A549 (cell line): ENCODE measurements at regions not wholly inside any gene's neighbourhood (a gene's known extent, or its start where the extent isn't known, plus 50 kb on each side); places are given as distances from the start of the nearest gene placed in this dataset.

Experiments used
- ATAC-seq, 2 experiments: fragments of 200-7000 bp in 1 of 2; fragments of >200 bp in 1 of 2; cut with Nextera tagmentation in 1 of 2; cut with Tn5 transposase in 1 of 2; 3 replicates each; pipeline versions ENCODE4 v1.8.0 to v1.9.1; 2018 to 2020; ENCODE audit warnings: mild to moderate bottlenecking in 1 of 2, moderate library complexity in 1 of 2
- CTCF ChIA-PET: fragments of 300-600 bp; sonication (Branson Sonifier 250); formaldehyde crosslinking; extraction: SDS; loops from one replicate; lab custom pipeline; 2021; ENCODE audit warnings: antibody characterized with exemption, inconsistent platforms; lab: Yijun Ruan, JAX
- POLR2A ChIA-PET: fragments of 350-600 bp; formaldehyde crosslinking; extraction: SDS; loops from one replicate; lab custom pipeline; 2021; ENCODE audit warnings: antibody characterized with exemption, inconsistent platforms; lab: Yijun Ruan, JAX
- DNase-seq, 2 experiments: peaks; one replicate each; pipeline versions ENCODE4 v3.0.0 to v3.0.0-alpha.2; 2011 to 2016; ENCODE audit warnings: low read depth in 1 of 2, low spot score in 1 of 2
- FAIRE-seq: peaks from 2 replicates; lab custom pipeline; 2011; peaks lifted over from hg19 to GRCh38; lab: Jason Lieb, UNC
- H3K27ac ChIP-seq, 2 experiments: fragments of >200 bp; sonication (Bioruptor Twin); formaldehyde crosslinking; 3 replicates each; pipeline ENCODE4 v1.5.1; 2016 to 2017
- H3K4me1 ChIP-seq: fragments of >200 bp; sonication (Bioruptor Twin); formaldehyde crosslinking; 3 replicates; pipeline ENCODE4 v1.6.1; 2016
- H3K4me2 ChIP-seq: fragments of >200 bp; sonication (Bioruptor Twin); formaldehyde crosslinking; 3 replicates; pipeline ENCODE4 v1.6.1; 2016
- H3K4me3 ChIP-seq: fragments of >200 bp; sonication (Bioruptor Twin); formaldehyde crosslinking; 3 replicates; pipeline ENCODE4 v1.5.1; 2016
- H3K9me3 ChIP-seq: fragments of >200 bp; sonication (Bioruptor Twin); formaldehyde crosslinking; 3 replicates; pipeline ENCODE4 v1.6.1; 2016
- CBX2 ChIP-seq: fragments of 200-600 bp; sonication (generic); IDR thresholded peaks from 2 replicates; pipeline ENCODE4 v1.6.1; 2016; ENCODE audit warnings: low read depth, mild to moderate bottlenecking, borderline replicate concordance
- FOSB ChIP-seq: fragments of 250-450 bp; sonication (Bioruptor Pico); IDR thresholded peaks from 2 replicates; pipeline ENCODE4 v1.5.0; 2020; ENCODE audit warnings: mild to moderate bottlenecking, moderate library complexity
- FOSL2 ChIP-seq, 2 experiments: fragments of 450-650 bp in 1 of 2; fragments of >200 bp in 1 of 2; sonication (Bioruptor Twin) in 1 of 2; formaldehyde crosslinking; IDR thresholded peaks; 2 replicates each; pipeline versions ENCODE4 v1.5.0 to v1.6.1; 2016 to 2020; ENCODE audit warnings: mild to moderate bottlenecking in 1 of 2, moderate library complexity in 1 of 2
- HEYL ChIP-seq: fragments of 250-450 bp; sonication (Bioruptor Pico); IDR thresholded peaks from 2 replicates; pipeline ENCODE4 v1.8.0; 2021; ENCODE audit warnings: mild to moderate bottlenecking, moderate library complexity
- KDM5A ChIP-seq: fragments of 200-600 bp; sonication (generic); IDR thresholded peaks from 2 replicates; pipeline ENCODE4 v1.6.1; 2016; ENCODE audit warnings: antibody characterized with exemption, mild to moderate bottlenecking
- NPAS2 ChIP-seq: fragments of 250-450 bp; sonication (Bioruptor Pico); IDR thresholded peaks from 2 replicates; pipeline ENCODE4 v1.8.0; 2022; ENCODE audit warnings: mild to moderate bottlenecking, moderate library complexity, borderline replicate concordance
- PHF8 ChIP-seq: fragments of 200-600 bp; sonication (generic); IDR thresholded peaks from 2 replicates; pipeline ENCODE4 v1.6.1; 2016; ENCODE audit warnings: low read depth, mild to moderate bottlenecking, antibody characterized with exemption, moderate library complexity, borderline replicate concordance
- RAD21 ChIP-seq, 2 experiments: fragments of >200 bp in 1 of 2; sonication (Bioruptor Twin) in 1 of 2; formaldehyde crosslinking in 1 of 2; IDR thresholded peaks in 1 of 2; conservative IDR thresholded peaks in 1 of 2; 2 replicates in 1 of 2; 3 replicates in 1 of 2; pipeline ENCODE4 v1.6.1; 2012 to 2018; ENCODE audit warnings: inconsistent platforms in 1 of 2
- RCOR1 ChIP-seq: fragments of 150-350 bp; IDR thresholded peaks from 2 replicates; pipeline ENCODE4 v1.6.1; 2014; ENCODE audit warnings: antibody characterized with exemption, low read length, low read depth
- TFCP2L1 ChIP-seq: fragments of 250-450 bp; sonication (Bioruptor Pico); IDR thresholded peaks from 2 replicates; pipeline ENCODE4 v1.5.0; 2021; ENCODE audit warnings: mild to moderate bottlenecking
- TP53 ChIP-seq: fragments of 250-450 bp; sonication (Bioruptor Pico); IDR thresholded peaks from 2 replicates; pipeline ENCODE4 v1.5.0; 2021; ENCODE audit warnings: mild to moderate bottlenecking, moderate library complexity
- WGBS: methylation state at CpG from one replicate; pipeline ENCODE4 v1.1.6; 2017; ENCODE audit errors: missing lambda C conversion rate; 5-methylcytosine and 5-hydroxymethylcytosine counted together
- TF ChIP-seq, protein P1 (sequence below): IDR thresholded peaks from 2 replicates; pipeline ENCODE4 v1.6.1; 2012
- TF ChIP-seq, protein P2 (sequence below): fragments of 250-450 bp; sonication (Bioruptor Pico); IDR thresholded peaks from 2 replicates; pipeline ENCODE4 v1.5.0; 2021; ENCODE audit warnings: mild to moderate bottlenecking, moderate library complexity, borderline replicate concordance
- TF ChIP-seq, protein P3 (sequence below): IDR thresholded peaks from 2 replicates; pipeline ENCODE4 v1.6.1; 2012; ENCODE audit warnings: low read depth, borderline replicate concordance
- TF ChIP-seq, protein P4 (sequence below): fragments of >200 bp; sonication (Bioruptor Twin); formaldehyde crosslinking; IDR thresholded peaks from 3 replicates; pipeline ENCODE4 v1.5.1; 2016
- TF ChIP-seq, protein P5 (sequence below): IDR thresholded peaks from 2 replicates; pipeline ENCODE4 v1.6.1; 2012
- TF ChIP-seq, protein P6 (sequence below): fragments of >200 bp; sonication (Bioruptor Twin); formaldehyde crosslinking; IDR thresholded peaks from 2 replicates; pipeline ENCODE4 v1.6.1; 2016
- TF ChIP-seq, protein P7 (sequence below): fragments of 450-650 bp; IDR thresholded peaks from 2 replicates; pipeline ENCODE4 v1.6.1; 2014; ENCODE audit warnings: antibody characterized with exemption

DNA sequence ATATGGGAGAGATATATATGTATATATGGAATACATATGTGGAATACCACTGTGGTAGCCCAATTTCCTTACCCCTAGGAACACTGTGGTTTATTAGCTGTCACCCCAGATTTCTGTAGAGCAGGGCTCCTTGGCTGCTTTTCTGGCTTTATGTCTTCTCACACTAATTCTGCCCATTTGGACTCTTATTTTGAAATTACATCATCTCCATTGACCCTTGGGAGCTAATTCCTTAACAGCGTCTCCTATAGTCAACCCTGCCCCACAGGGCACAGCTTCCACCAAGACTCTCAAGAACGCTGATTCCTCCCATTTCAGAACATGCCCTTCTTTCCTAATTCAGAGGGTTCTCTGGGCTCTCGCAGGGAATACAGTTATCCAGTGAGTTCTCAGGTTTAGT, 55.4 kb upstream of the TARP start:
- FAIRE-seq = no peak
- ATAC-seq = no peak
- no peak for DNase-seq
- 79% methylated on average over 3 of the region's 3 CpGs for WGBS
- POLR2A ChIA-PET = no interaction called here
- Histone ChIP-seq H3K9me3 (0 out of 3 replicates have a peak, but pooled peaks cover 3% of the 10 kb centered on the region), H3K4me1 (no peaks in the 10 kb centered on the region)
- TF ChIP-seq NPAS2 (CRISPR knock-in tag) (no peak), CBX2 (no peak), TP53 (CRISPR knock-in tag) (no peak), FOSL2 (IDR thresholded peaks at IDR 0.05) (no peak), FOSL2 (CRISPR knock-in tag; IDR thresholded peaks at IDR 0.05) (no peak), RCOR1 (no peak), FOSB (CRISPR knock-in tag) (no peak)
- TF ChIP-seq, protein P1, sequence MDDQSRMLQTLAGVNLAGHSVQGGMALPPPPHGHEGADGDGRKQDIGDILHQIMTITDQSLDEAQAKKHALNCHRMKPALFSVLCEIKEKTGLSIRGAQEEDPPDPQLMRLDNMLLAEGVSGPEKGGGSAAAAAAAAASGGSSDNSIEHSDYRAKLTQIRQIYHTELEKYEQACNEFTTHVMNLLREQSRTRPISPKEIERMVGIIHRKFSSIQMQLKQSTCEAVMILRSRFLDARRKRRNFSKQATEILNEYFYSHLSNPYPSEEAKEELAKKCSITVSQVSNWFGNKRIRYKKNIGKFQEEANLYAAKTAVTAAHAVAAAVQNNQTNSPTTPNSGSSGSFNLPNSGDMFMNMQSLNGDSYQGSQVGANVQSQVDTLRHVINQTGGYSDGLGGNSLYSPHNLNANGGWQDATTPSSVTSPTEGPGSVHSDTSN = no peak
- TF ChIP-seq, protein P2, sequence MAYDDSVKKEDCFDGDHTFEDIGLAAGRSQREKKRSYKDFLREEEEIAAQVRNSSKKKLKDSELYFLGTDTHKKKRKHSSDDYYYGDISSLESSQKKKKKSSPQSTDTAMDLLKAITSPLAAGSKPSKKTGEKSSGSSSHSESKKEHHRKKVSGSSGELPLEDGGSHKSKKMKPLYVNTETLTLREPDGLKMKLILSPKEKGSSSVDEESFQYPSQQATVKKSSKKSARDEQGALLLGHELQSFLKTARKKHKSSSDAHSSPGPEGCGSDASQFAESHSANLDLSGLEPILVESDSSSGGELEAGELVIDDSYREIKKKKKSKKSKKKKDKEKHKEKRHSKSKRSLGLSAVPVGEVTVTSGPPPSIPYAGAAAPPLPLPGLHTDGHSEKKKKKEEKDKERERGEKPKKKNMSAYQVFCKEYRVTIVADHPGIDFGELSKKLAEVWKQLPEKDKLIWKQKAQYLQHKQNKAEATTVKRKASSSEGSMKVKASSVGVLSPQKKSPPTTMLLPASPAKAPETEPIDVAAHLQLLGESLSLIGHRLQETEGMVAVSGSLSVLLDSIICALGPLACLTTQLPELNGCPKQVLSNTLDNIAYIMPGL = no peak
- TF ChIP-seq, protein P3, sequence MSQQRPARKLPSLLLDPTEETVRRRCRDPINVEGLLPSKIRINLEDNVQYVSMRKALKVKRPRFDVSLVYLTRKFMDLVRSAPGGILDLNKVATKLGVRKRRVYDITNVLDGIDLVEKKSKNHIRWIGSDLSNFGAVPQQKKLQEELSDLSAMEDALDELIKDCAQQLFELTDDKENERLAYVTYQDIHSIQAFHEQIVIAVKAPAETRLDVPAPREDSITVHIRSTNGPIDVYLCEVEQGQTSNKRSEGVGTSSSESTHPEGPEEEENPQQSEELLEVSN = no peak
- TF ChIP-seq, protein P4, sequence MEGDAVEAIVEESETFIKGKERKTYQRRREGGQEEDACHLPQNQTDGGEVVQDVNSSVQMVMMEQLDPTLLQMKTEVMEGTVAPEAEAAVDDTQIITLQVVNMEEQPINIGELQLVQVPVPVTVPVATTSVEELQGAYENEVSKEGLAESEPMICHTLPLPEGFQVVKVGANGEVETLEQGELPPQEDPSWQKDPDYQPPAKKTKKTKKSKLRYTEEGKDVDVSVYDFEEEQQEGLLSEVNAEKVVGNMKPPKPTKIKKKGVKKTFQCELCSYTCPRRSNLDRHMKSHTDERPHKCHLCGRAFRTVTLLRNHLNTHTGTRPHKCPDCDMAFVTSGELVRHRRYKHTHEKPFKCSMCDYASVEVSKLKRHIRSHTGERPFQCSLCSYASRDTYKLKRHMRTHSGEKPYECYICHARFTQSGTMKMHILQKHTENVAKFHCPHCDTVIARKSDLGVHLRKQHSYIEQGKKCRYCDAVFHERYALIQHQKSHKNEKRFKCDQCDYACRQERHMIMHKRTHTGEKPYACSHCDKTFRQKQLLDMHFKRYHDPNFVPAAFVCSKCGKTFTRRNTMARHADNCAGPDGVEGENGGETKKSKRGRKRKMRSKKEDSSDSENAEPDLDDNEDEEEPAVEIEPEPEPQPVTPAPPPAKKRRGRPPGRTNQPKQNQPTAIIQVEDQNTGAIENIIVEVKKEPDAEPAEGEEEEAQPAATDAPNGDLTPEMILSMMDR = no peak
- TF ChIP-seq, all 56 proteins: peak for 0
- CTCF ChIA-PET = interaction anchor here (0.8 to 3.7 kb wide), 2 partner anchors 10 to 113 kb away, joined by 3 to 9 read pairs; no protein-coding TSS in a partner anchor
- Histone ChIP-seq H3K27ac (no peak overlapping the region), H3K4me2 (no peak overlapping the region), H3K4me3 (no peak overlapping the region)

DNA sequence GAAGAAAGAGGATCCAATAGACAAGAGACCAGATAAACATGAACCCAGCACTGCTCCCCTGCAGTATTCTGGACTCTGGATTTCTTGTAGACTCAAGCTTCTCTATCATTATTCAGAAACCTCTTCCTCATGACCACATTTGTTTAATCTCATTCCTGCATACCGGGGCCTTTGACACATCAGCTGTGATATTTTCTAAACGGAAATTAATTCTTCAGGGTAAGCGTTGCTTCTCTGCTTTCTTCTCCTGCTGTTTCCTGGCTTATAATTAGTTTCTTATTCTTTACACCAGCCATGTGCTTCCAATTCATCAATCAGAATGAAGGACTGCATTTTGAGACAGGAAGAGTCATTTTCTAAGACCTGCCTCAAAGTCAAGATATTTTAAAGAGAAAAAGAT, 54.2 kb upstream of the TARP start:
- no peak for ATAC-seq
- no peak for FAIRE-seq
- no peak for DNase-seq
- 57% methylated on average over 3 of the region's 3 CpGs for WGBS
- no peaks in the 10 kb centered on the region for H3K4me1 ChIP-seq
- H3K4me3 ChIP-seq = no peak overlapping the region
- no peak overlapping the region for H3K27ac ChIP-seq
- ChIA-PET CTCF (interaction anchor here (0.9 to 2.5 kb wide), 3 partner anchors 9 to 41 kb away, joined by 3 to 24 read pairs (median 3); no protein-coding TSS in a partner anchor), POLR2A (no interaction called here)
- H3K9me3 ChIP-seq = 0 out of 3 replicates have a peak, but pooled peaks cover 3% of the 10 kb centered on the region
- no peak overlapping the region for H3K4me2 ChIP-seq
- TF ChIP-seq, protein P5, sequence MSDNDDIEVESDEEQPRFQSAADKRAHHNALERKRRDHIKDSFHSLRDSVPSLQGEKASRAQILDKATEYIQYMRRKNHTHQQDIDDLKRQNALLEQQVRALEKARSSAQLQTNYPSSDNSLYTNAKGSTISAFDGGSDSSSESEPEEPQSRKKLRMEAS = no peak
- TF ChIP-seq HEYL (CRISPR knock-in tag) (no peak), PHF8 (no peak), KDM5A (no peak), RAD21 (conservative IDR thresholded peaks at IDR 0.05 in 1 of 2, IDR thresholded peaks at IDR 0.05 in 1 of 2) (no peak), TFCP2L1 (CRISPR knock-in tag) (no peak)
- TF ChIP-seq, protein P6, sequence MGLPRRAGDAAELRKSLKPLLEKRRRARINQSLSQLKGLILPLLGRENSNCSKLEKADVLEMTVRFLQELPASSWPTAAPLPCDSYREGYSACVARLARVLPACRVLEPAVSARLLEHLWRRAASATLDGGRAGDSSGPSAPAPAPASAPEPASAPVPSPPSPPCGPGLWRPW = no peak
- TF ChIP-seq, protein P7, sequence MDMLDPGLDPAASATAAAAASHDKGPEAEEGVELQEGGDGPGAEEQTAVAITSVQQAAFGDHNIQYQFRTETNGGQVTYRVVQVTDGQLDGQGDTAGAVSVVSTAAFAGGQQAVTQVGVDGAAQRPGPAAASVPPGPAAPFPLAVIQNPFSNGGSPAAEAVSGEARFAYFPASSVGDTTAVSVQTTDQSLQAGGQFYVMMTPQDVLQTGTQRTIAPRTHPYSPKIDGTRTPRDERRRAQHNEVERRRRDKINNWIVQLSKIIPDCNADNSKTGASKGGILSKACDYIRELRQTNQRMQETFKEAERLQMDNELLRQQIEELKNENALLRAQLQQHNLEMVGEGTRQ = no peak
- TF ChIP-seq, protein P2 = no peak
